ENCODE measurements at regions not wholly inside any gene's neighbourhood (a gene's known extent, or its start where the extent isn't known, plus 50 kb on each side); places are given as distances from the start of the nearest gene placed in this dataset.

DNA sequence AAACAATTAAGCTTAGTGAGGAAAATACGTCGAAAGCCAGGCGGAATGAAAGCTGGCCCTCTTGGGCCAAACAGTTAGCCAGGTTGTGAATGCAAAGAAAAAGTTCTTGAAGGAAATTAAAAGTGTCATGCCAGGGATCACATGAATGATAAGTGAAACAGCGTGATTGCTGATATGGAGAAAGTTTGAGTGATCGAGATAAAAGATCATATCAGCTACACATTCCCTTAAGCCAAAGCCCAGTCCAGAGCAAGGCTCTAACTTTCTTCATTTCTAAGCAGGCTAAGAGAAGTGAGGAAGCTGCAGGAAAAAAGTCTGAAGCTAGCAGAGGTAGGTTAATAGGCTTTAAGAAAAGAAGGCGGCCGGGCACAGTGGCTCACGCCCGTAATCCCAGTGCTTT lies 254.0 kb downstream of the EFNB2 start:
- DNase-seq, result no peak
- intact Hi-C loops (cut with DNase I), result no loop called here
- H3K27ac ChIP-seq, result no peak overlapping the region
- no peak overlapping the region for H3K4me3 ChIP-seq
- no peaks in the 10 kb centered on the region for H3K4me1 ChIP-seq
- 70% methylated on average over 9 of the region's 9 CpGs for WGBS (ENCODE audit: insufficient coverage, low coverage, low lambda C conversion rate, missing lambda C conversion rate)
- TF ChIP-seq, protein P1, sequence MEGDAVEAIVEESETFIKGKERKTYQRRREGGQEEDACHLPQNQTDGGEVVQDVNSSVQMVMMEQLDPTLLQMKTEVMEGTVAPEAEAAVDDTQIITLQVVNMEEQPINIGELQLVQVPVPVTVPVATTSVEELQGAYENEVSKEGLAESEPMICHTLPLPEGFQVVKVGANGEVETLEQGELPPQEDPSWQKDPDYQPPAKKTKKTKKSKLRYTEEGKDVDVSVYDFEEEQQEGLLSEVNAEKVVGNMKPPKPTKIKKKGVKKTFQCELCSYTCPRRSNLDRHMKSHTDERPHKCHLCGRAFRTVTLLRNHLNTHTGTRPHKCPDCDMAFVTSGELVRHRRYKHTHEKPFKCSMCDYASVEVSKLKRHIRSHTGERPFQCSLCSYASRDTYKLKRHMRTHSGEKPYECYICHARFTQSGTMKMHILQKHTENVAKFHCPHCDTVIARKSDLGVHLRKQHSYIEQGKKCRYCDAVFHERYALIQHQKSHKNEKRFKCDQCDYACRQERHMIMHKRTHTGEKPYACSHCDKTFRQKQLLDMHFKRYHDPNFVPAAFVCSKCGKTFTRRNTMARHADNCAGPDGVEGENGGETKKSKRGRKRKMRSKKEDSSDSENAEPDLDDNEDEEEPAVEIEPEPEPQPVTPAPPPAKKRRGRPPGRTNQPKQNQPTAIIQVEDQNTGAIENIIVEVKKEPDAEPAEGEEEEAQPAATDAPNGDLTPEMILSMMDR (IDR thresholded peaks at IDR 0.05), result no peak
- no peak for TF ChIP-seq POLR2A (IDR thresholded peaks at IDR 0.05)
- no peaks in the 10 kb centered on the region for H3K36me3 ChIP-seq
- no peak for ATAC-seq
- no peaks in the 10 kb centered on the region for H3K27me3 ChIP-seq
- no peaks in the 10 kb centered on the region for H3K9me3 ChIP-seq

DNA sequence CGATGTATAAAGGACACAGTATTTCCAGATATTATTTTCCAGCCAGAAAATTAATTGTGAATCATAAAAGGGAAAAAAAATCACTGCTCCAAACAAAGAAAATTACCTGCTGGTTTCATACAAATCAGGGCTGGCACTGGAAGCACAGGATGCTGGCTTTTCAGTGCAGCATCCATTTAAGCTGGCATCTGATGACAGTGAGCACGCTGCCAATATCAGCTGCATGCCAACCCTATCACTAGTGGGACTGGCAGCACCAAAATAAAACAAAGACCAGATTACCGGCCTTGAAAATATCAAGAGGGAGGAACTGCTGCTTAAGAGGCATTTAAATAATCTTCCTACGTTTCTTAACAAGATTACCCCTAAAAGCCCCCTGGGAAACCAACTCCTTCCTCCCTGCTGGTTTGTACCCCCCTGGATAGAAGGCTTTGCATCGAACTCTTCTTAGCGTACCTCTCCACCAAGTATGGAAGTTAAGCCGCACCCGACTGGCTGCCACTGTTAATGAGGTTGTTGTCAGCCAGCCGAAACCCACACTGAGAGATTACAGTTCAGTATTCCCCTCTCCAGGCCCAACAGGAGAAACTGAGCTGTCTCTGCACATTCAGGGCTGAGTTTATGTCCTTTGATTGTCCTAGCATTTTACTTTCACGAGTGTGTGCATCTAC lies 257.8 kb downstream of the EFNB2 start:
- ATAC-seq (no peak), DNase-seq (no peak)
- Histone ChIP-seq H3K4me1 (no peaks in the 10 kb centered on the region), H3K4me3 (no peak overlapping the region), H3K27ac (no peak overlapping the region), H3K36me3 (no peaks in the 10 kb centered on the region), H3K27me3 (no peaks in the 10 kb centered on the region), H3K9me3 (no peaks in the 10 kb centered on the region)
- TF ChIP-seq, protein P1 (IDR thresholded peaks at IDR 0.05), result no peak
- TF ChIP-seq POLR2A (IDR thresholded peaks at IDR 0.05), result no peak
- intact Hi-C loops (cut with DNase I), result no loop called here
- 41% methylated on average over 10 of the region's 10 CpGs for WGBS (ENCODE audit: insufficient coverage, low coverage, low lambda C conversion rate, missing lambda C conversion rate)

DNA sequence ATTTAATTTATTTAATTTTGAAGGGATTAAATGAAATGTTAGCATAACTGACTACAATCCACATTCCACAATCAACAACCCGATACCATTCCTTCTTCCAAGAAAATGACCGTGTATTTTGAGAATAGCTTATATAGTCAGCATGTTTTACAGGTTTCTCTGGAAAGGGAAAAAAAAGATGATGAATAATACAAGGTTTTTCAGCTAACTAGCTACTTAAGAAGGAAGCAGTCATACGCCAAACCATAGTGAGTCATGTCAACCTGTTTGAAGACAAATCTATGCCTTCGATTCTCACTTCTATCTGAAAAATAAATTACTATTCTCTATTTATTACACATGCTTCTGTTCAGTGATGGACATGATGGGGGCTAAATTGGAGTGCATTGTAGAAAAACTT lies 258.6 kb downstream of the EFNB2 start:
- no peaks in the 10 kb centered on the region for H3K27me3 ChIP-seq
- no peaks in the 10 kb centered on the region for H3K36me3 ChIP-seq
- TF ChIP-seq, protein P1 (IDR thresholded peaks at IDR 0.05), result no peak
- TF ChIP-seq POLR2A (IDR thresholded peaks at IDR 0.05), result no peak
- no peak overlapping the region for H3K27ac ChIP-seq
- WGBS (ENCODE audit: insufficient coverage, low coverage, low lambda C conversion rate, missing lambda C conversion rate), result 56% methylated on average over 4 of the region's 4 CpGs
- intact Hi-C loops (cut with DNase I), result no loop called here
- DNase-seq (no peak), ATAC-seq (no peak)
- no peaks in the 10 kb centered on the region for H3K4me1 ChIP-seq
- H3K9me3 ChIP-seq, result no peaks in the 10 kb centered on the region
- no peak overlapping the region for H3K4me3 ChIP-seq

DNA sequence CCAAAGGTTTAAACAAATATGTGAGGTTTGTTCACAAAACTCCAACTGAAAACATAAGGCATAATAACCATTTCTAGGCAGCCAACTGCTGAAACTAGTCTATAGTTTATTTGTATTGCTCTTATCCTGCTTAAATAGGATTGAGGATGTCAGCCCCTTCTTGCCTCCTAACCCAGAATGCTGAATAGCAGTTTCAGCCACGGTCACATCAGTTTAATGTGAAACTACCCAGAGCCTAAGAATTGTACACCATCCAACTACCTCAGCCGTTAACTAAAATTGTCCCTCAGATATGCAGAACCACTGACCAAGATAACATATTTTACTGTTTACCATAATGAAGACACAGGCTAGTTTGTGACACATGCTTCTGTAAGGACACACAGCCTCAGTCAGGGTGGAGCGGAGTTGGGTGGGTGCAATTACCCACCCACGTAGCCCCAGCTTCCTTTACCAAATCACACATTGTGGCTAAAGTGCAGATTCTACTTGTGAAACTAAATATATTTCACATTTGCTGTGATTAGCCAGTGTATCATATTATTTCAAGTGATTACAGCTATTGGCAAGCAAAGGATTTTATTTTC lies 259.9 kb downstream of the EFNB2 start:
- intact Hi-C loops (cut with DNase I), result no loop called here
- DNase-seq, result no peak
- H3K4me1 ChIP-seq, result no peaks in the 10 kb centered on the region
- no peaks in the 10 kb centered on the region for H3K9me3 ChIP-seq
- no peaks in the 10 kb centered on the region for H3K27me3 ChIP-seq
- H3K4me3 ChIP-seq, result no peak overlapping the region
- WGBS (ENCODE audit: insufficient coverage, low coverage, low lambda C conversion rate, missing lambda C conversion rate), result 52% methylated on average over 4 of the region's 4 CpGs
- no peak overlapping the region for H3K27ac ChIP-seq
- no peak for ATAC-seq
- TF ChIP-seq, protein P1 (IDR thresholded peaks at IDR 0.05), result no peak
- TF ChIP-seq POLR2A (IDR thresholded peaks at IDR 0.05), result no peak
- no peaks in the 10 kb centered on the region for H3K36me3 ChIP-seq

Measured in right lobe of liver (tissue), 6 donors.